HG03571 (cell line): ENCODE measurements at regions not wholly inside any gene's neighbourhood (a gene's known extent, or its start where the extent isn't known, plus 50 kb on each side); places are given as distances from the start of the nearest gene placed in this dataset.
"Not testable (repeated sequence)": the region's sequence is repeated elsewhere in the genome, so short reads cannot be mapped to it uniquely, and the experiment has no call there.

Experiments used
- ATAC-seq: cut with Tn5 transposase; IDR thresholded peaks from one replicate; pipeline ENCODE4 v1.9.1; 2021; ENCODE audit not compliant: unreplicated experiment

- ATAC-seq = no peak
Observed at GRCh38 chr11:96681019-96681716, 291.4 kb downstream of the JRKL start.

DNA sequence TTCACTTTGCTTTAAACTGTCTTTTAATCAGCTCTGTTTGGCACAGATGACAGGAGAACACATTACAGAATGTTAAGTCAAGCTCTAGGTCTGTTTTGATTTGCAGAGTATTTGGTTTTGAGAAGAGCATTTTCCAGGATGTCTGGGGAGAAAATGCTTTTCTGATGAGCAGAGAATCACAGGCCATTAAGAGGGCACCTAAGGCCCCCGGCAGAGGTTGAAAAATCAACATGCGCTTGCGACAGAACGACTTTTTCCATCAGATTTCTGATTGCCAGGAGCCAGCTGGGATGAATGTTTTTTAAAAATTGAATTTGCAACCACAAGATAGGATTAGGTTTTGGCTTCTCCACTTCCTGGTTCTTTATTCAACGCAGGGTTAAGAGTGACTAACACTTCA lies 304.5 kb downstream of the JRKL start:
- ATAC-seq = no peak

- no peak for ATAC-seq
Observed at GRCh38 chr11:96696731-96697130, 306.9 kb downstream of the JRKL start.

DNA sequence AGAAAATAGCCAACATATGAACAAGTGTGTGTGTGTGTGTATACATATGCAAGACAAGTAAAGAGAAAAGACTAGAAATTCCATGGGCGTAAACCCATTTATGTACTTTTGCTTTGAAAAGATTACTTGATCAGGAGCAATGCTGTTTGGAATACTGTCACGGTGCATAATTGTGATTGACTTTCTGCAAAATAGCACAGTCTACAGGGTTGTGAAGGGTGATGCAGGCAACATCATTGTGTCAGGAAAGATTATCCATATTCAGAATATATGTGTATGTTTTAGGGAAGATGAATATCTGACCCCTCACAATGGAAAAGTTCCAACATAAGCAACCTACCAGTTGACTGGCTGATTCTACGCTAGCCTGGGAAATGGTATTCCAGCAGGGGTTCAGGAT lies 307.7 kb downstream of the JRKL start:
- no peak for ATAC-seq

DNA sequence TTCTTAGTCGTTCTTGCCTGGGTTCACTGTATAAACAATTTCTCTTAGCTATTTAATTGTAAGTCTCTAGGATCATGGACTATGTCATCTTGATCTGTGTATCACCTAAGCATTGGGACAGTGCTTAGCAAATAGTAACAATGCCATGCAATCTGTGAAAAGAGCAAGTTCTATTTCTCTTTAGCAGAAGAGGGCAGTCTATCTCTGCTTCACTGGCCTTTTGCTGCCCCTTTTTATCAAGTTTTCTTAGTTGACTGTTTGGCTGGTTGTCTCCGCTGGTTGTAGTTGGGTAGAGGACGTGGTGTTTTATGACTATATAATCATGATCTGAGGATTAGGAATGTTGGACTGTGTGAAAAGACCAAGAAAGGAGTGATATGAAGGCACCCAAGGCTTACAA lies 315.0 kb downstream of the JRKL start:
- ATAC-seq = no peak

- no peak for ATAC-seq
Observed at GRCh38 chr11:96706761-96707160, 316.9 kb downstream of the JRKL start.

- no peak for ATAC-seq
Observed at GRCh38 chr11:96707273-96707672, 317.5 kb downstream of the JRKL start.

DNA sequence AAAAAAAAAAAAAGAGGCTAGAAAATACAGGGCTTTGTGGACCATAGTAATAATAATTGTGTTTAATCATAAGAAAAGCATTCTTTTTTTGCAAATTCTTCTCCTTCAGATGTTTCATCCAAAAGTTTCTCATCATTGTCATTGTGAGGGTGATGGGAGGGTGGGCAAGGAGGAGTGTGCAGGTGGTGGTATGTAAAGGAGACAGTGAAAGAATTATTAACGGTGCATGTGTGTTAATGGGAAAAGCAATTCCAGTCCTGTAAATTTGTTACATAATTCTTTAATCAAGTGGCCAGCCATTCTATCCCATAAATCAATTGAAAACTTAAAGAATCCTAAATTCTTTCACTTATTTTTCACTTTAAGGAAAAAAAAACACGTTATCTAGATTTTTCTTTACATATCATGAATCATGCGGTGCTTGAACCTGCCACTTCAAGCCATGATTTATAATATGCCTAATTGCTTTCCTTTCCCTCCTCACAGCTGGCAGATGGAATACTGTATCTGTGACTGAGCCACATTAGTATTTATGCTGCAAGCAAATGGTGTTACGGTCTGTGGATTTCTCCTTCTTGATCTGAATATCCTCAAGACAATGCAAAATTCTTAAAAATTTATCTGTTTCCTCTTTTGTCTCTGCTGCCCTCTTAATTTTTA lies 318.5 kb downstream of the JRKL start:
- no peak for ATAC-seq

GRCh38 chr11:96713301-96713700 lies 323.5 kb downstream of the JRKL start:
- ATAC-seq = no peak

GRCh38 chr11:96714689-96715088 lies 324.9 kb downstream of the JRKL start:
- ATAC-seq = no peak

- no peak for ATAC-seq
Observed at GRCh38 chr11:96715208-96715607, 325.4 kb downstream of the JRKL start.

DNA sequence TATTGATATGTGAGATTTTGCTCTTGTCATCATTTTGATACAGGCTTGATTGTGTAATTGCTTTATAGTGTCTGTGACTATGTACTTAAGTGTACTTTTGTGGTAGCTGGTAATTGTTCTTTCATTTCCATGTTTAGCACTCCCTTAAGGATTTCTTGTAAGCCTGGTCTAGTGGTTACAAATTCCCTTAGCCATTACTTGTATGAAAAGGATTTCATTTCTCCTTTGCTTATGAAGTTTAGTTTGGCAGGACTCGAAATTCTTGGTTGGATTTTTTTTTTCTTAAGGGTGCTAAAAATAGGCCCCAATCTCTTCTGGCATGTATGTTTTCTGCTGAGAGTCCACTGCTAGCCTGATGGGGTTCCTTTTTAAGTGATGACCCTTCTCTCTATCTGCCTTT lies 346.8 kb downstream of the JRKL start:
- ATAC-seq = no peak

DNA sequence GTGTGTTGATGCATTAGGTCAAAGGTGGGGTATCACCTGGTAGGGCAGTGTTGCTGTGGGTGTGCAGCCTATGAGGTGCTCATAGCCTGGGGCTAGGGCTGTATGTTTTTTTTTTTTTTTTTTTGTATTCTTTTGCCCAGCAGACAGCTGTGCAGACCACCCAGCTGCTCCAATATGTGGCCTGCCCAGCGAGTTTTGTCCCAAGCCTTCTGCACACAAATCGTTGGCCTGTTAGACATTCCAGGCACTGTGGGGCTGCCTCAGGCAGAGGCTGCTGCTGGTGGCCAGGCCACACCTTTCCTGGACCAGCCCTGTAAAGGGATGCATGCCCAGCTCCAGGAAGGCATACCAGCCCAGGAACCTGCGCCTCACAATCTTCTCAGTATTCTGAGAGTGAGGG lies 348.5 kb downstream of the JRKL start:
- ATAC-seq = no peak

- no peak for ATAC-seq
Observed at GRCh38 chr11:96741068-96741467, 351.3 kb downstream of the JRKL start.

- no peak for ATAC-seq
Observed at GRCh38 chr11:96744697-96745096, 354.9 kb downstream of the JRKL start.

DNA sequence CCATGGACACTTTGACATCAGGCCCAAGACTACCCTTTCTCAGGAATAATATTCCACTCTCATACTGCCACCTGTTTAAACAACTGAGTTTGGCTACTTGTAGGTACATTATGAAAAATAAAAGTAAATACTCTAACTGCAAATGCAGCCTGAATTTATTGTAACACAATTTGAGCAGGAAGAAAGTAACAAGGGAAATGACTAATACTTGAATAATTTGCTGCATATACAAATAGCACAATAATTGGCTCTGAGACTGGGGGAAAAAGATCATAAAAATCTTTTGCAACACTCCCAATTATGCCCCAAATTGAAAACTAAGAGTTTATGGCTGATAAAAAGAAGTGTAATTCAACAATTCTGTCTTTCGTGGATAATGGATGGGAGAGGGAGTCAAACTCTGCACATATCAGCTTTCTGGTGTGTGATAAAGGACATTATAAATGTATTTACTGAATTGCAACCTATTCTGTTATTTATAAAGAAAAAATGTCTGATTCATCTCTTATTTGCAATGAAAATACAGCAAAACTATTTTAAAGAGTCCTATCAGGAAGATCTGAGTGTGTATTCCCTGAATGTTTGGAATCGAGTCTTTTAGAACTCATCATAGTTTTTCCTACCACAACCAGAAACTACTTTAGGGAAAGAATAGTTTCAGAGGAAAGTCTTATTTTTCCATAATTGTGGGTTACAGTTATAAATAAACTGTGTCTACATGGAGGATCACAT lies 359.0 kb downstream of the JRKL start:
- no peak for ATAC-seq

GRCh38 chr11:96751807-96752206 lies 362.0 kb downstream of the JRKL start:
- ATAC-seq = not testable (repeated sequence)

DNA sequence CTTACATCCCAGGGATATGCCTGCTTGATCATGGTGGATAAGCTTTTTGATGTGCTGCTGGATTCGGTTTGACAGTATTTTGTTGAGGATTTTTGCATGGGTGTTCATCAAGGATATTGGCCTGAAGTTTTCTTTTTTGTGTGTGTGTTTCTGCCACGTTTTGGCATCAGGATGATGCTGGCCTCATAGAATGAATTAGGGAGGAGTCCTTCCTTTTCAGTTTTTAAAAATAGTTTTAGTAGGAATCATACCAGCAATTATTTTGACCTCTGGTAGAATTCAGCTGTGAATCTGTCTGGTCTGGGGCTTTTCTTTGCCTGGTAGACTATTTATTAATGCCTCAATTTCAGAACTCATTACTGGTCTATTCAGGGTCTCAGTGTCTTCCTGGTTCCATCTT lies 362.4 kb downstream of the JRKL start:
- no peak for ATAC-seq

DNA sequence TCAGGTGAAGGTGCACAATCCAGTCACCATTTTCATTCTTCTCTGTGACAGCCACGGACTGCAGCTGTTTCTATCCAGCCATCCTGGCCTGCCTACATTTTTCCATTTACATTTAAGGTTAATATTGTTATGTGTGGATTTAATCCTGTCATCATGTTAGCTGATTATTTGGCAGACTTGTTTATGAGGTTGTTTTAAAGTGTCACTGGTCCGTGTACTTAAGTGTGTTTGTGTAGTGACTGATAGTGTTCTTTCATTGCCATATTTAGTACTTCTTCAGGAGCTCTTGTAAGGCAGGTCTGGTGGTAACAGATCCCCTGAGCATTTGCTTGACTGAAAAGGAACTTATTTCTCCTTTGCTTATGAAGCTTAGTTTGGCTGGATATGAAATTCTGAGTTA lies 364.2 kb downstream of the JRKL start:
- ATAC-seq = no peak

GRCh38 chr11:96755209-96755608 lies 365.4 kb downstream of the JRKL start:
- ATAC-seq = no peak

DNA sequence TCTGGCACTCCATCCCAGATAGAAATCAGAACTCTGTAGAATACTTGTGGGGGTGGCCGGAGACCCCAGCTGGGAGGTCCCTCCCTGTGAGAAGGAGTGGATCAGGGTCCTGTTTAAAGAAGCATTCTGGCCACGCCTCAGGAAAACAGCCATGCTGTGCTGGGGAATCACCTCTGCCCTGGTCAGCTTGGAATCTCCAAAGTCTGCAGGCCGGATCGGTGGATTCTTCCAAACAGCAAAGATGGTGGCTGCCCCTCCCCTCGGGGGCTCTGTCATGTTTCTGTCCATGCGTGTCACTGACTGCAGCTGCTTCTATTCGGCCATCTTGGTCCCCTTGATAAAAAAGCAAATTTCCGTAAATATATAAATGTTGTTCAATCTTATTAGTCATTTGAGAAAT lies 365.9 kb downstream of the JRKL start:
- ATAC-seq = no peak

GRCh38 chr11:96758957-96759356 lies 369.1 kb downstream of the JRKL start:
- ATAC-seq = no peak
